Hepatic stellate cell (primary cell): ENCODE measurements at regions not wholly inside any gene's neighbourhood (a gene's known extent, or its start where the extent isn't known, plus 50 kb on each side); places are given as distances from the start of the nearest gene placed in this dataset.

ENCODE experiments used
- DNase-seq: peaks from one replicate; pipeline ENCODE4 v3.0.0; 2011; ENCODE audit warnings: low spot score

GRCh38 chr4:102440498-102440897 lies 60.7 kb upstream of the NFKB1 start:
- no peak for DNase-seq

DNA sequence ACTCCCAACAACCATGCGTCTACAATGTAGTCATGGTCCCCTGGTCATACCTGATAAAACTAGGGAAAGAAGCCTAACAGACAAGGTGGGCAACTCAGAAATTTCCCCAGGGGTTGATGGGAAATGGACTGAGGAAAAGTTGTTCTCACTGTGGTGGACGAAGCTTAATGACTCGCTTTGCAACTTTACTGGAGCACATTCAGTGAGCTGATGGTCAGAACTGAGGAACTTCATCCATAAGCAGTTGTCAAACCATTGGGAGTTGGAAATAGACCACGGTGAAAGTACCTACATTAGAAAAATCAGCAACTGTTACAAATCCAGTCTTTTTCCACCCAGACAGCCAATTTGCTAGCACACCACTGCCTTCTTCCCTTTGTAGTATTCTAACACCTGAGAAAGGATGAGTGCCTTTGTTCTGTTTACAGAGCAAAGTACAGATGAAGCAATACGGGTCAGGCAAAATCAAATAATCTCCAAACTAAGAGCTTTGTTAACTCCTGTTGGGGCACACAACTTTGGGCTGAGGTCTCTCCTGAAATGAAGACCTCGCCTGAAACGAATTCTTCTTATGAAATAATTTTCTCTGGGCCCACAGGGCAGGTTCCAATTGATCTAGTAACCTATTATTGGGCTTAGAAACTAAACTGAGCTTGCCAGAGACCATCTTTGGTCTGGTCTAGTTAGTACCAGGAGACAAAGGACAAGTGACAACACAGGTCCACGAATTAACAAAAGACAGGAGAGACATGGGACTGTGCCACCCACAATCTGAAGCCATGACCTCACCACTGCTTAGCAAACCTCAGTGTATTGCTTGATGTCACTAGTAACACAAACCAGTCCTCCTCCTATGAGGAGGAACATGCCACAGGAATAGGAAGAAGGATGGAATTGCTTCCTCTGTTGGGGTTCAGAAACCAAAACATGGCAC lies 58.9 kb upstream of the NFKB1 start:
- DNase-seq, result no peak

DNA sequence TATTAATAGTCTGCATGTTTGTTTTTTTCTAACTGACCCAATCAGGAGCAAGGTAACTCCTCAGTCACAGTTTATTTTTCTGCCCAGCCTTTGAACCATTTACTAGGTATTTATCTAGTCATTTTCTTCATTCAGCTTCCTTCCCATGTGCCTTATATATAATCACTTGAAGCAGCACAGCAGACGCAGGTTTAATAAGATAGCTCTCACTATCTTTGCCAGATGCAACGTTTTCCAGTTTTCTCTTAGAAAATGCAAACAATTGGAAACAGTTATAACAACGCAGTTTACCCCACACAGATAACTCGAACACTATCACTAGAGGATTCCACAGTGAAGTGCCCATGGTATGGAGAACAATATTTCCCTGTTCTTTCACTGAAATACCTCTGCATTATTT lies 56.4 kb upstream of the NFKB1 start:
- DNase-seq, result no peak

DNA sequence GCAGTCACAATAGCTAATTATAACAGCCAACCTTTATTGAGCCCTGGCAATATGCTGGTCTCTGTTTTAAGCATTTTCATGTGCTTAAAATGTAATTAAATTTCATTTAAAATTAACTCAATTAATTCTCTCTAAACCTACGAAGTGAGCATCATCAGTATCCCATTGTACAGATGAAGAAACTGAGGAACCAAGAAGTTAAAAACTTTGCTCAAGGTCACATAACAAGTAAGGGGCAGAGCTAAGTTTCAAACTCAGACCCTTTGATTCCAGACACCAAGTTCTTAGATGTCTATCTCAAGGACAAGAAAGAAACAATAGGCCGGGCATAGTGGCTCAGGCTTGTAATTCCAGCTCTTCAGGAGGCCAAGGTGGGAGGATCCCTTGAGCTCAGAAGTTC lies 55.9 kb upstream of the NFKB1 start:
- no peak for DNase-seq

DNA sequence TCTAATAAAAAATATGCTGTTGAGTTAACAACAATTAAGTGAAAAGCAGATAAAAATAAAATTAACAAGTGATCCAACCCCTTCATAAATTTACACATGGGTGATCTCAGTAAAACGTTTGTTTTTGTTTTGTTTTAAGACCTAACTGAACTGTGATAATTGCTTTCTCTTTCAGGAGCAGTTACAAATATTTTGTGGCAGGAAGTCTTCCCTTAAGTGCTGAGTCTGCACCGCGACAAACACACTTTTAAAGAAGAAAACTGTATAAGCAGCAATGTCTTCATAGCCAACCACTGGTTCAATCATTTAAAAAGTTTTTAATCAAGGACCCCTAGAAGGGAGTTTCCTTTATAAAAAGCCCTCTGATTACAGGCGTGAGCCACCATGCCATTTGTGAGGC lies 53.7 kb upstream of the NFKB1 start:
- DNase-seq, result no peak

GRCh38 chr4:102449751-102450352 lies 51.3 kb upstream of the NFKB1 start:
- DNase-seq, result peak; percentile 36

- no peak for DNase-seq
These were observed 49.9 kb upstream of the NFKB1 start for GRCh38 chr4:102451266-102451665.
